Tibial nerve (tissue), 4 donors: ENCODE measurements at regions not wholly inside any gene's neighbourhood (a gene's known extent, or its start where the extent isn't known, plus 50 kb on each side); places are given as distances from the start of the nearest gene placed in this dataset.

Source experiments
- EP300 ChIP-seq, 2 donors: sonication (generic); formaldehyde crosslinking; IDR thresholded peaks; one replicate each; pipeline ENCODE4 v1.6.1; 2017; ENCODE audit warnings: antibody characterized with exemption in 2 of 2, mild to moderate bottlenecking in 1 of 2
- POLR2A ChIP-seq, 2 donors: fragments of 450-650 bp; IDR thresholded peaks; one replicate each; pipeline ENCODE4 v1.6.1; 2017; ENCODE audit warnings: antibody characterized with exemption in 2 of 2, mild to moderate bottlenecking in 2 of 2, moderate library complexity in 2 of 2
- TF ChIP-seq, protein P1 (sequence below), 5 experiments: fragments of 200-600 bp in 3 of 5; fragments of 450-650 bp in 2 of 5; sonication (generic) in 3 of 5; IDR thresholded peaks; one replicate each; pipeline ENCODE4 v1.5.1; 2016 to 2019; ENCODE audit warnings: antibody characterized with exemption in 5 of 5, mild to moderate bottlenecking in 3 of 5, moderate library complexity in 2 of 5

DNA sequence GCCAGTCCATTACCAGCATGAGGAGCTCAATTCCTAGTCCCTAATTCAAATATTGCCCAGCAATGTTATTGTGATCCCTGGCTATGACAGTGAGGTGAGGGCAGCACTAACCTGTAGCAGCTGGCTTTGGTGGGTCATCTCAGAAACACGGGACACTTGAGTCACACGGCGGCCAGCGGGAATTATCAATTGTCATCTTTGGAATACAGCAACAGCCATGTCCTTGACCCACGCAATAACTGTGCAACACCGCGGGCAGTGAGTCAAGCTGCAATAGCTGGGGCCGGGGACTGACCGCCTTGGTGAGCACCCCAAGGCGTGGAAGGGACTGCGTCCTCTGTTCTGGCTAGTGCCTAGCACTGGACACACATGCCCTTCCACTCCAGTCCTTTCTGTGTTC is 62.5 kb upstream of the ALDH1B1 start:
- TF ChIP-seq, protein P1, sequence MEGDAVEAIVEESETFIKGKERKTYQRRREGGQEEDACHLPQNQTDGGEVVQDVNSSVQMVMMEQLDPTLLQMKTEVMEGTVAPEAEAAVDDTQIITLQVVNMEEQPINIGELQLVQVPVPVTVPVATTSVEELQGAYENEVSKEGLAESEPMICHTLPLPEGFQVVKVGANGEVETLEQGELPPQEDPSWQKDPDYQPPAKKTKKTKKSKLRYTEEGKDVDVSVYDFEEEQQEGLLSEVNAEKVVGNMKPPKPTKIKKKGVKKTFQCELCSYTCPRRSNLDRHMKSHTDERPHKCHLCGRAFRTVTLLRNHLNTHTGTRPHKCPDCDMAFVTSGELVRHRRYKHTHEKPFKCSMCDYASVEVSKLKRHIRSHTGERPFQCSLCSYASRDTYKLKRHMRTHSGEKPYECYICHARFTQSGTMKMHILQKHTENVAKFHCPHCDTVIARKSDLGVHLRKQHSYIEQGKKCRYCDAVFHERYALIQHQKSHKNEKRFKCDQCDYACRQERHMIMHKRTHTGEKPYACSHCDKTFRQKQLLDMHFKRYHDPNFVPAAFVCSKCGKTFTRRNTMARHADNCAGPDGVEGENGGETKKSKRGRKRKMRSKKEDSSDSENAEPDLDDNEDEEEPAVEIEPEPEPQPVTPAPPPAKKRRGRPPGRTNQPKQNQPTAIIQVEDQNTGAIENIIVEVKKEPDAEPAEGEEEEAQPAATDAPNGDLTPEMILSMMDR (IDR thresholded peaks at IDR 0.05) = no peak
- TF ChIP-seq POLR2A (IDR thresholded peaks at IDR 0.05) (no peak), EP300 (IDR thresholded peaks at IDR 0.05) (no peak)
